ENCODE measurements at regions not wholly inside any gene's neighbourhood (a gene's known extent, or its start where the extent isn't known, plus 50 kb on each side); places are given as distances from the start of the nearest gene placed in this dataset.

DNA sequence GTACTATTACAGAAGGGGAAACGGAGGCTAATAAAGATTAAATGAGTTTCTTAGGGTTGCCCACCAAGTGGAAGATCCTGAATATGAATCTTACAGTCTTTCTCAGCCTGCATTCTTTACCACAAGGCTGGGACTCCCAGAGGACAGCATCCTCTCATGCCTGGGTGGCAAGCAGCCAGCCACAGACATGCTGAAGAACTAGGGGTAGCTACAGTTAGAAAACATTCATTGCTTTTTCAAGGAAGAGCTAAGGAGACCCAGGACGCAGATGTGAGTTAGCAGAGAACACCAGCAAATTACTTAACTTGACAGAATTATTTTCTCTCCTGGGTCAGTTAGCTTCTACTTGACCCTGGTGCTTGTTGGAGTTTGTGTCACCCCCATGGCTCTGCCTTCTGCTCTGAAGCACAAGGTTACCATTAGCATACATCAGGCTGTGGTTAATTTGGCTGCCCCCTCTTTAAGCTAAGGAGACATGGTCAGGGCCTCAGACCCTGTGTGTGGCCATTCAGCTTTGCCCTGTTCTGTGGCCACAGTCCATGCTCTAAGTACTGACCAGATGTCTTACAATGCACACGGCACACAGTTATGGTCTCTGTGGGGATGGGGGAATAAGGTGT, 132.3 kb upstream of the TNP1 start:
- TF ChIP-seq POLR2A (IDR thresholded peaks at IDR 0.05; ENCODE audit: extremely low read depth, insufficient read length) (no peak), MYC (IDR thresholded peaks at IDR 0.05; ENCODE audit: low read depth, low read length) (no peak)
- TF ChIP-seq, protein P1, sequence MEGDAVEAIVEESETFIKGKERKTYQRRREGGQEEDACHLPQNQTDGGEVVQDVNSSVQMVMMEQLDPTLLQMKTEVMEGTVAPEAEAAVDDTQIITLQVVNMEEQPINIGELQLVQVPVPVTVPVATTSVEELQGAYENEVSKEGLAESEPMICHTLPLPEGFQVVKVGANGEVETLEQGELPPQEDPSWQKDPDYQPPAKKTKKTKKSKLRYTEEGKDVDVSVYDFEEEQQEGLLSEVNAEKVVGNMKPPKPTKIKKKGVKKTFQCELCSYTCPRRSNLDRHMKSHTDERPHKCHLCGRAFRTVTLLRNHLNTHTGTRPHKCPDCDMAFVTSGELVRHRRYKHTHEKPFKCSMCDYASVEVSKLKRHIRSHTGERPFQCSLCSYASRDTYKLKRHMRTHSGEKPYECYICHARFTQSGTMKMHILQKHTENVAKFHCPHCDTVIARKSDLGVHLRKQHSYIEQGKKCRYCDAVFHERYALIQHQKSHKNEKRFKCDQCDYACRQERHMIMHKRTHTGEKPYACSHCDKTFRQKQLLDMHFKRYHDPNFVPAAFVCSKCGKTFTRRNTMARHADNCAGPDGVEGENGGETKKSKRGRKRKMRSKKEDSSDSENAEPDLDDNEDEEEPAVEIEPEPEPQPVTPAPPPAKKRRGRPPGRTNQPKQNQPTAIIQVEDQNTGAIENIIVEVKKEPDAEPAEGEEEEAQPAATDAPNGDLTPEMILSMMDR (IDR thresholded peaks at IDR 0.05; ENCODE audit: low read depth, low read length) = no peak
- TF ChIP-seq, protein P2, sequence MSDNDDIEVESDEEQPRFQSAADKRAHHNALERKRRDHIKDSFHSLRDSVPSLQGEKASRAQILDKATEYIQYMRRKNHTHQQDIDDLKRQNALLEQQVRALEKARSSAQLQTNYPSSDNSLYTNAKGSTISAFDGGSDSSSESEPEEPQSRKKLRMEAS (IDR thresholded peaks at IDR 0.05; ENCODE audit: low read depth, low read length) = no peak
- H3K4me3 ChIP-seq (ENCODE audit: low read depth, low read length) = no peak overlapping the region
- no peak for DNase-seq (ENCODE audit: low read depth)

DNA sequence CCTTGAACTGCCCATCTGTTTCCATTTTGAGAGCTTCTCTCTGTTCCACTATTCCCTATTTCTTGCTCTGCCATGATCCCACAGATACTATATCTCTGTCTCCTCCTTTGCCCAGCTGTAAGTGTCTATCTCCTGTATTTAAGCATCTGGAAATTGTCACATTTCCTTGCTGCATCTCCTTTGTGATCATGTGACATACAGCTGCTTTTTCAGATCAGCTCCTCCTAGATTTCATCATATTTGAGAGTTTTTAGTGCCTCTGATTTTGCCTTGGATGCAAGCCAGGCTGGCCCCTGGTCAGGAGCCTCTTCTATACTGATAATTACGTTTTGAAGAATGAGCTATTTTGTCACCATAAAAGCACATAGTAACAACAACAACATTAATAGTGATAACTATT, 131.7 kb upstream of the TNP1 start:
- no peak overlapping the region for H3K4me3 ChIP-seq (ENCODE audit: low read depth, low read length)
- TF ChIP-seq, protein P2 (IDR thresholded peaks at IDR 0.05; ENCODE audit: low read depth, low read length) = no peak
- TF ChIP-seq MYC (IDR thresholded peaks at IDR 0.05; ENCODE audit: low read depth, low read length) = no peak
- no peak for TF ChIP-seq POLR2A (IDR thresholded peaks at IDR 0.05; ENCODE audit: extremely low read depth, insufficient read length)
- TF ChIP-seq, protein P1 (IDR thresholded peaks at IDR 0.05; ENCODE audit: low read depth, low read length) = no peak
- no peak for DNase-seq (ENCODE audit: low read depth)

DNA sequence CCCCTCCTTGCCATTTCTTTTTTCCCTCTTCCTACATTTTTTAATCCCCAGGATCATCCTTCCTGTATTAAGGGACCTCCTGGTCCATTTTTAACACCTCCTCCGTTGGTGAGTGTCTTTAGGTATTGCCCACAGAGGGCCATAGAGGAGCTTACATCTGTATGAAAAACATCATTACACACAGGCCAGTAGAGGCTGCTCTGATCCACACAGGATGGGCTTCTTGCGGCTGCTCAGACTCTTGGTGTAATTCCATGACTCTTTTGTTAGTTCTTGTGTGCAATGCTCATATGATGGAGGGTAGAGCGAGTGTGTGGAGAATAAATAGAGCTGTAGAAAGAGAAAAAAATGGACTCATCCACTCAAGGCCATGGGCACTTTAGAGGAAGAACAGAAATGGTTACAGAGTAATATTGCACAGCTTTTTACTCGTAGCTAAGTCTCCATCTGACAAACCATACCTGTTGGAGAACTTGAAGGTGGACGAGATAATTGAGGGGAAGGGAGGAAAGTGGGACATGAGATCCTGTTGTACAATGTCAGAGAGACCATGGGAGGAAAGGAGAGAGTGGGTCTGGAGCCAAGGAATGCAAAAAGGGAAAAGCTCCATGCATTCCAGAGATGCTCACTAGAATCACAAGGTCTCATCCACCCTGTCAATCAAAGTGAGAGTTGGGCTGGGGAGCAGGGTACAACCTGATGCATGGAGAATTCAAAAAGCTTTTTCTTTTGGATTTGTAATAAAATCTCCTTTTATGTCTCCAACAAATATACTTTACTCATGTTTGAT, 129.7 kb upstream of the TNP1 start:
- H3K4me3 ChIP-seq (ENCODE audit: low read depth, low read length) = no peak overlapping the region
- TF ChIP-seq, protein P1 (IDR thresholded peaks at IDR 0.05; ENCODE audit: low read depth, low read length) = no peak
- TF ChIP-seq POLR2A (IDR thresholded peaks at IDR 0.05; ENCODE audit: extremely low read depth, insufficient read length) = no peak
- TF ChIP-seq, protein P2 (IDR thresholded peaks at IDR 0.05; ENCODE audit: low read depth, low read length) = no peak
- no peak for TF ChIP-seq MYC (IDR thresholded peaks at IDR 0.05; ENCODE audit: low read depth, low read length)
- peak; percentile 20 for DNase-seq (ENCODE audit: low read depth)

DNA sequence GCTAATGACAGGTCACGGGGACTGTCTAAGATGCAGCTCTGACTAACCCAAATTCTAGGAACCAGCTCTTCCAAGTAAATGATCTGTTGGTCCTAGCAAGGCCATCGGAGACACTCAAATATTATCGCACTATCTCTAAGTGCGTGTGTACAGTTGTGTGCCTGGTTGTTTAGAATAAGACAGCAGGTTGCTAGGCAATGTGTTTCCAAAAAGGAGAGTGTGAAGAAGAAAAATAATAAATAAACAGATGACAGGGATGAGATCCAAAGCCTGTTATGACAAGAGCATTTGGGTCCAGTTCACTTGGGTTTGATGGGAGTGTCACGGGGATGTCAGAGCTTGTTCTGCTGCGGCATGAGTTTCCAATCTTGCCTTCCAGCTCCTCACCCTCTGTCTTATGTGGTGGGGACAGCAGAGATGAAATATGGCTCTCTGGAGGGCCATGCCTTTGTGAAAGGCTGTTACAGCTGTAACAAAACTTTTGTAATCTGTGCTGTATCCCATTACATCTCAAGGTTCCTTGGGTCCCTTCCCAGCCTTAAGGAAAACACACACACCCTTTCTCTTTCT, 127.5 kb upstream of the TNP1 start:
- DNase-seq (ENCODE audit: low read depth) = no peak

DNA sequence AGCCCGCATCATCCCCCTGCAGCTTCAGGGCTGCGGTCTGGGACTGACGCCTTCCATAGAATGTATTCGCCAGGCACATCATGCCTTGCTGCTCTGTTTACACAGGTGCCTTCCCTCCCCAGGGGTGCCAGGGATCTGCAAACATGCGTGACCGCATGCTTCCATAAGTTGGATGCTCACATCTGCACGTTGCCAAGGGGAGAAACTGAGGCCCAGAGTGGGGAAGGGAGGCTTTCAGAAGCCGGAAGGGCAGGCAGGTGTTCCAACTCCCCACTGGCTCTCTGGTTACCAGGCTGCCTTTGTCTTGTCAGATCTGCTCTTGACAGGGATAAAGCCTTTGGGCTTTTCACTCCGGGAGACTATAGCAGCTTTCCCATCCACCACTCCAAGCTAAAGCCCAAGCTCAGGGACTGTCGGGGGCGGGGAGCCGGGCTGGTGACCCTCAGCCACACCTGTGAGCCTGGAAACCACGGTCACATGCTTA, 125.8 kb upstream of the TNP1 start:
- DNase-seq (ENCODE audit: low read depth) = no peak
- H3K4me3 ChIP-seq (ENCODE audit: low read depth, low read length) = no peak overlapping the region
- TF ChIP-seq POLR2A (IDR thresholded peaks at IDR 0.05; ENCODE audit: extremely low read depth, insufficient read length) (no peak), MYC (IDR thresholded peaks at IDR 0.05; ENCODE audit: low read depth, low read length) (no peak)
- TF ChIP-seq, protein P2 (IDR thresholded peaks at IDR 0.05; ENCODE audit: low read depth, low read length) = no peak
- TF ChIP-seq, protein P1 (IDR thresholded peaks at IDR 0.05; ENCODE audit: low read depth, low read length) = no peak

More for the DNA sequence above, 127.5 kb upstream of the TNP1 start:
- TF ChIP-seq MYC (IDR thresholded peaks at IDR 0.05; ENCODE audit: low read depth, low read length) (no peak), POLR2A (IDR thresholded peaks at IDR 0.05; ENCODE audit: extremely low read depth, insufficient read length) (no peak)
- TF ChIP-seq, protein P2 (IDR thresholded peaks at IDR 0.05; ENCODE audit: low read depth, low read length) = no peak
- TF ChIP-seq, protein P1 (IDR thresholded peaks at IDR 0.05; ENCODE audit: low read depth, low read length) = no peak
- H3K4me3 ChIP-seq (ENCODE audit: low read depth, low read length) = no peak overlapping the region

Measured in NB4 (cell line).